ENCODE measurements at regions not wholly inside any gene's neighbourhood (a gene's known extent, or its start where the extent isn't known, plus 50 kb on each side); places are given as distances from the start of the nearest gene placed in this dataset.

GRCh38 chr17:77434136-77435114 lies 293.7 kb downstream of the SEC14L1 start:
- TF ChIP-seq CTCF (IDR thresholded peaks at IDR 0.05; ENCODE audit: borderline replicate concordance, control extremely low read depth, extremely low read depth, insufficient read depth, missing control alignments): no peak
- no peak for DNase-seq (ENCODE audit: low spot score)
- in situ Hi-C loops (cut with MboI; ENCODE audit: low sequenced_read_pairs, unreplicated experiment): no loop called here

GRCh38 chr17:77435272-77436057 lies 294.7 kb downstream of the SEC14L1 start:
- in situ Hi-C loops (cut with MboI; ENCODE audit: low sequenced_read_pairs, unreplicated experiment): no loop called here
- DNase-seq (ENCODE audit: low spot score): no peak
- no peak for TF ChIP-seq CTCF (IDR thresholded peaks at IDR 0.05; ENCODE audit: borderline replicate concordance, control extremely low read depth, extremely low read depth, insufficient read depth, missing control alignments)

GRCh38 chr17:77436058-77436442 lies 295.3 kb downstream of the SEC14L1 start:
- TF ChIP-seq CTCF (IDR thresholded peaks at IDR 0.05; ENCODE audit: borderline replicate concordance, control extremely low read depth, extremely low read depth, insufficient read depth, missing control alignments): no peak
- in situ Hi-C loops (cut with MboI; ENCODE audit: low sequenced_read_pairs, unreplicated experiment): no loop called here
- DNase-seq (ENCODE audit: low spot score): no peak

- TF ChIP-seq CTCF (IDR thresholded peaks at IDR 0.05; ENCODE audit: borderline replicate concordance, control extremely low read depth, extremely low read depth, insufficient read depth, missing control alignments): no peak
- in situ Hi-C loops (cut with MboI; ENCODE audit: low sequenced_read_pairs, unreplicated experiment): no loop called here
- DNase-seq (ENCODE audit: low spot score): no peak
Measured at GRCh38 chr17:77436481-77436880, 295.7 kb downstream of the SEC14L1 start.

- no peak for DNase-seq (ENCODE audit: low spot score)
- no peak for TF ChIP-seq CTCF (IDR thresholded peaks at IDR 0.05; ENCODE audit: borderline replicate concordance, control extremely low read depth, extremely low read depth, insufficient read depth, missing control alignments)
- in situ Hi-C loops (cut with MboI; ENCODE audit: low sequenced_read_pairs, unreplicated experiment): no loop called here
Measured at GRCh38 chr17:77437017-77437416, 296.2 kb downstream of the SEC14L1 start.

GRCh38 chr17:77437747-77438146 lies 297.0 kb downstream of the SEC14L1 start:
- in situ Hi-C loops (cut with MboI; ENCODE audit: low sequenced_read_pairs, unreplicated experiment): no loop called here
- DNase-seq (ENCODE audit: low spot score): no peak
- no peak for TF ChIP-seq CTCF (IDR thresholded peaks at IDR 0.05; ENCODE audit: borderline replicate concordance, control extremely low read depth, extremely low read depth, insufficient read depth, missing control alignments)
